ENCODE measurements at regions not wholly inside any gene's neighbourhood (a gene's known extent, or its start where the extent isn't known, plus 50 kb on each side); places are given as distances from the start of the nearest gene placed in this dataset.

DNA sequence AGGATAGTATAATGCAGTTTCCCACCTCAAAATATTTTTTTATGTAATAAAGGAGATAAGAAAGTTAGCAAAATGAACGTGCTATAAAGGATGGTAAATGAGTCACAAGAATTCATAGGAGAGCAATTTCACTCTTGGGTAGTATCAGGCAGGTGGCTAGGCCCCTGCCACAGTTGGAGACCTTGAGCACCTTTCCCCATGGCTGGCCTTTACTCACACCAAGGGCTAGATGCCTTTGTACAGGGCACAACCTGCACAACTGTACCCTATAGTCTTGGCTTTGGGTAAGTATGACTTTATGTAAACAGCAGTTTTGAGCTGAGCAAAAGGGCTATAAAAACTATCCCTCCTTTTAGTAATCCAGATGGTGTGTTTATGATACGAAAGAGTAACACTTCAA lies 85.1 kb downstream of the CTH start:
- TF ChIP-seq, protein P1, sequence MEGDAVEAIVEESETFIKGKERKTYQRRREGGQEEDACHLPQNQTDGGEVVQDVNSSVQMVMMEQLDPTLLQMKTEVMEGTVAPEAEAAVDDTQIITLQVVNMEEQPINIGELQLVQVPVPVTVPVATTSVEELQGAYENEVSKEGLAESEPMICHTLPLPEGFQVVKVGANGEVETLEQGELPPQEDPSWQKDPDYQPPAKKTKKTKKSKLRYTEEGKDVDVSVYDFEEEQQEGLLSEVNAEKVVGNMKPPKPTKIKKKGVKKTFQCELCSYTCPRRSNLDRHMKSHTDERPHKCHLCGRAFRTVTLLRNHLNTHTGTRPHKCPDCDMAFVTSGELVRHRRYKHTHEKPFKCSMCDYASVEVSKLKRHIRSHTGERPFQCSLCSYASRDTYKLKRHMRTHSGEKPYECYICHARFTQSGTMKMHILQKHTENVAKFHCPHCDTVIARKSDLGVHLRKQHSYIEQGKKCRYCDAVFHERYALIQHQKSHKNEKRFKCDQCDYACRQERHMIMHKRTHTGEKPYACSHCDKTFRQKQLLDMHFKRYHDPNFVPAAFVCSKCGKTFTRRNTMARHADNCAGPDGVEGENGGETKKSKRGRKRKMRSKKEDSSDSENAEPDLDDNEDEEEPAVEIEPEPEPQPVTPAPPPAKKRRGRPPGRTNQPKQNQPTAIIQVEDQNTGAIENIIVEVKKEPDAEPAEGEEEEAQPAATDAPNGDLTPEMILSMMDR (IDR thresholded peaks at IDR 0.05), result no peak
- TF ChIP-seq EZH2 (IDR thresholded peaks at IDR 0.05; ENCODE audit: borderline replicate concordance, insufficient read depth, low read depth, low read length, poor library complexity, severe bottlenecking), result no peak
